ENCODE measurements at regions not wholly inside any gene's neighbourhood (a gene's known extent, or its start where the extent isn't known, plus 50 kb on each side); places are given as distances from the start of the nearest gene placed in this dataset.

- TF ChIP-seq, protein P1, sequence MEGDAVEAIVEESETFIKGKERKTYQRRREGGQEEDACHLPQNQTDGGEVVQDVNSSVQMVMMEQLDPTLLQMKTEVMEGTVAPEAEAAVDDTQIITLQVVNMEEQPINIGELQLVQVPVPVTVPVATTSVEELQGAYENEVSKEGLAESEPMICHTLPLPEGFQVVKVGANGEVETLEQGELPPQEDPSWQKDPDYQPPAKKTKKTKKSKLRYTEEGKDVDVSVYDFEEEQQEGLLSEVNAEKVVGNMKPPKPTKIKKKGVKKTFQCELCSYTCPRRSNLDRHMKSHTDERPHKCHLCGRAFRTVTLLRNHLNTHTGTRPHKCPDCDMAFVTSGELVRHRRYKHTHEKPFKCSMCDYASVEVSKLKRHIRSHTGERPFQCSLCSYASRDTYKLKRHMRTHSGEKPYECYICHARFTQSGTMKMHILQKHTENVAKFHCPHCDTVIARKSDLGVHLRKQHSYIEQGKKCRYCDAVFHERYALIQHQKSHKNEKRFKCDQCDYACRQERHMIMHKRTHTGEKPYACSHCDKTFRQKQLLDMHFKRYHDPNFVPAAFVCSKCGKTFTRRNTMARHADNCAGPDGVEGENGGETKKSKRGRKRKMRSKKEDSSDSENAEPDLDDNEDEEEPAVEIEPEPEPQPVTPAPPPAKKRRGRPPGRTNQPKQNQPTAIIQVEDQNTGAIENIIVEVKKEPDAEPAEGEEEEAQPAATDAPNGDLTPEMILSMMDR (IDR thresholded peaks at IDR 0.05), result no peak
- TF ChIP-seq EZH2 (IDR thresholded peaks at IDR 0.05; ENCODE audit: borderline replicate concordance, insufficient read depth, low read depth, low read length, poor library complexity, severe bottlenecking), result no peak
Observed at GRCh38 chr22:48613566-48614200, 1214.0 kb downstream of the BRD1 start.
